ENCODE measurements at regions not wholly inside any gene's neighbourhood (a gene's known extent, or its start where the extent isn't known, plus 50 kb on each side); places are given as distances from the start of the nearest gene placed in this dataset.

DNA sequence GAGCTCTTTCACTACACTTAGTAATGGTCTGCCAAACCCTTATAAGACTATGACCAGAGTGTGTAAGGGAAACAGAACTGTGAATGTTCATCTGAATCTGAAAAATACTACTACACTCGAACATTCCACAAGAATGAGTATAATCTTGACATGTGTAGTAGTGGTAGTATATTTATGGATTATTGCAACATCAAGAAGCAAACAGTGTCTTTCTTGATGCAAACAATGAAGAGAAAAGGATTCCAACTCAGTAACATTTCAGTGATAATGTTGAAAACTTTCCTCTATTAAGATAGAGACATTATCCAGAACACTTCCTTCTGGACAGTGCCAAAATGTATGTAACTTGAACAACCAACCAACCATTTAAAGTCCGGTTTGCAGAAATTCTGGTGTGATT is 394.7 kb upstream of the CPEB2 start:
- no peaks in the 10 kb centered on the region for H3K36me3 Mint-ChIP-seq (ENCODE audit: low read depth)
- Histone ChIP-seq H3K4me3 (ENCODE audit: low read length) (no peak overlapping the region), H3K9ac (ENCODE audit: extremely low read depth, low read length, poor library complexity, severe bottlenecking) (no peak overlapping the region), H3K27ac (ENCODE audit: low read depth, low read length) (no peak overlapping the region), H3K4me1 (ENCODE audit: control insufficient read depth, insufficient read depth, low read length) (no peaks in the 10 kb centered on the region), H3K9me3 (ENCODE audit: control insufficient read depth, low read length) (no peaks in the 10 kb centered on the region), H3K36me3 (ENCODE audit: control insufficient read depth, insufficient read depth, low read length) (no peaks in the 10 kb centered on the region), H3K27me3 (ENCODE audit: control insufficient read depth, insufficient read depth, low read length, poor library complexity, severe bottlenecking) (no peaks in the 10 kb centered on the region)
- 89% methylated on average over 1 of the region's 2 CpGs; no CpG with 5 or more reads in 1 of the 2 experiments for WGBS, 2 experiments (ENCODE audit: insufficient coverage in 1 of 2, insufficient read length in 1 of 2)
- no peak overlapping the region for H3K4me3 Mint-ChIP-seq
- no peaks in the 10 kb centered on the region for H3K4me1 Mint-ChIP-seq
- H3K27me3 Mint-ChIP-seq (ENCODE audit: insufficient read depth): no peaks in the 10 kb centered on the region
- TF ChIP-seq, protein P1, sequence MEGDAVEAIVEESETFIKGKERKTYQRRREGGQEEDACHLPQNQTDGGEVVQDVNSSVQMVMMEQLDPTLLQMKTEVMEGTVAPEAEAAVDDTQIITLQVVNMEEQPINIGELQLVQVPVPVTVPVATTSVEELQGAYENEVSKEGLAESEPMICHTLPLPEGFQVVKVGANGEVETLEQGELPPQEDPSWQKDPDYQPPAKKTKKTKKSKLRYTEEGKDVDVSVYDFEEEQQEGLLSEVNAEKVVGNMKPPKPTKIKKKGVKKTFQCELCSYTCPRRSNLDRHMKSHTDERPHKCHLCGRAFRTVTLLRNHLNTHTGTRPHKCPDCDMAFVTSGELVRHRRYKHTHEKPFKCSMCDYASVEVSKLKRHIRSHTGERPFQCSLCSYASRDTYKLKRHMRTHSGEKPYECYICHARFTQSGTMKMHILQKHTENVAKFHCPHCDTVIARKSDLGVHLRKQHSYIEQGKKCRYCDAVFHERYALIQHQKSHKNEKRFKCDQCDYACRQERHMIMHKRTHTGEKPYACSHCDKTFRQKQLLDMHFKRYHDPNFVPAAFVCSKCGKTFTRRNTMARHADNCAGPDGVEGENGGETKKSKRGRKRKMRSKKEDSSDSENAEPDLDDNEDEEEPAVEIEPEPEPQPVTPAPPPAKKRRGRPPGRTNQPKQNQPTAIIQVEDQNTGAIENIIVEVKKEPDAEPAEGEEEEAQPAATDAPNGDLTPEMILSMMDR (conservative IDR thresholded peaks at IDR 0.05): no peak
- no peak overlapping the region for H3K27ac Mint-ChIP-seq
- no peaks in the 10 kb centered on the region for H3K9me3 Mint-ChIP-seq
- no peak for DNase-seq

DNA sequence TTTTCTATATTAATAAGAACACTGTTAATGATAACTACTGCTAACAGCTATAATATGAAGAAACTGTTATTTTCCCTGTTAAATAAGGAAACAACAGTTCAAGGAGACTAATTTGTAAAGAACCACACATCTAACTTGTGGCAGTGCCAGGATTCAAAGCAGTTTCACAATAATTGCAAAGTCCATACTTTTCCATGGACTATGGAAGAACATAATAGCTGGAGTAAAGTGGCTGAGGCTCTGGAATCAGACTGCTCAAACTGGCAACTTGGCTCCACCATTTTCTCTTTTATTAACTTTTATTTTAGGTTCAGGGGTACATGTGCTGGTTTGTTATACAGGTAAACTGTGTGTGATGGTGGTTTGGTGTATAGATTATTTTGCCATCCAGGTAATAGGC is 393.7 kb upstream of the CPEB2 start:
- Mint-ChIP-seq H3K27me3 (ENCODE audit: insufficient read depth) (no peaks in the 10 kb centered on the region), H3K36me3 (ENCODE audit: low read depth) (no peaks in the 10 kb centered on the region), H3K4me3 (no peak overlapping the region), H3K9me3 (no peaks in the 10 kb centered on the region), H3K27ac (no peak overlapping the region), H3K4me1 (no peaks in the 10 kb centered on the region)
- DNase-seq: no peak
- Histone ChIP-seq H3K9ac (ENCODE audit: extremely low read depth, low read length, poor library complexity, severe bottlenecking) (no peak overlapping the region), H3K9me3 (ENCODE audit: control insufficient read depth, low read length) (no peaks in the 10 kb centered on the region), H3K27me3 (ENCODE audit: control insufficient read depth, insufficient read depth, low read length, poor library complexity, severe bottlenecking) (no peaks in the 10 kb centered on the region), H3K4me1 (ENCODE audit: control insufficient read depth, insufficient read depth, low read length) (no peaks in the 10 kb centered on the region), H3K27ac (ENCODE audit: low read depth, low read length) (no peak overlapping the region), H3K4me3 (ENCODE audit: low read length) (no peak overlapping the region), H3K36me3 (ENCODE audit: control insufficient read depth, insufficient read depth, low read length) (no peaks in the 10 kb centered on the region)
- TF ChIP-seq, protein P1 (conservative IDR thresholded peaks at IDR 0.05): no peak

DNA sequence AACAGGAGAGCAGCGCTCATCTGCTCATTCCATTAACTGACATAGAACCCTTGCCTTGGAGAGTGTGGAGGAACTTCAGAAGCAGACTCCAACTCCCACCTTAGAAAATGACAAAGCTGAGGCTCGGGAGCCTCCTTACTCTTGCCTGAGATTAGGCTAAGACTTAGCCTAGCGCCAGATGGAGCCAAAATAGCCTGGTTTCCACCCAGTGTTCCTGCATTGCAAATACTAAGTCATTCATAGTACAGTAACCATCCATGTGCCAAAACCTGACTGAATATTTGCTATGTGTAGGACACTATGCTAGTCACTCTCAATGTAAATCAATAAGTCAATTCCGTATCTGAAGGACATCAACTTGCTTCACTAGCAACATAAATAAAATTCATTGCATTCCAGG is 387.4 kb upstream of the CPEB2 start:
- H3K36me3 ChIP-seq (ENCODE audit: control insufficient read depth, insufficient read depth, low read length): no peaks in the 10 kb centered on the region
- Mint-ChIP-seq H3K27ac (no peak overlapping the region), H3K4me1 (no peaks in the 10 kb centered on the region), H3K4me3 (no peak overlapping the region), H3K9me3 (no peaks in the 10 kb centered on the region), H3K27me3 (ENCODE audit: insufficient read depth) (no peaks in the 10 kb centered on the region), H3K36me3 (ENCODE audit: low read depth) (no peaks in the 10 kb centered on the region)
- no peaks in the 10 kb centered on the region for H3K27me3 ChIP-seq (ENCODE audit: control insufficient read depth, insufficient read depth, low read length, poor library complexity, severe bottlenecking)
- no peaks in the 10 kb centered on the region for H3K4me1 ChIP-seq (ENCODE audit: control insufficient read depth, insufficient read depth, low read length)
- 63 to 70% methylated on average over 3 to 4 of the region's 4 CpGs for WGBS, 2 experiments (ENCODE audit: insufficient coverage in 1 of 2, insufficient read length in 1 of 2)
- H3K27ac ChIP-seq (ENCODE audit: low read depth, low read length): no peak overlapping the region
- H3K4me3 ChIP-seq (ENCODE audit: low read length): no peak overlapping the region
- TF ChIP-seq, protein P1 (conservative IDR thresholded peaks at IDR 0.05): no peak
- DNase-seq: no peak
- no peak overlapping the region for H3K9ac ChIP-seq (ENCODE audit: extremely low read depth, low read length, poor library complexity, severe bottlenecking)
- no peaks in the 10 kb centered on the region for H3K9me3 ChIP-seq (ENCODE audit: control insufficient read depth, low read length)
